OCI-LY3 (cell line): ENCODE measurements at regions not wholly inside any gene's neighbourhood (a gene's known extent, or its start where the extent isn't known, plus 50 kb on each side); places are given as distances from the start of the nearest gene placed in this dataset.

Experiments
- EZH2phosphoT487 ChIP-seq: fragments of 200-600 bp; shearing (Covaris generic); IDR thresholded peaks from 2 replicates; pipeline ENCODE4 v1.6.1; 2018; ENCODE audit warnings: antibody characterized with exemption, mixed run types, low read depth
- TF ChIP-seq, protein P1 (sequence below): fragments of 200-600, 300-600 bp; sonication (generic); IDR thresholded peaks from 2 replicates; pipeline ENCODE4 v1.5.1; 2014; ENCODE audit warnings: antibody characterized with exemption, low read length, low read depth

DNA sequence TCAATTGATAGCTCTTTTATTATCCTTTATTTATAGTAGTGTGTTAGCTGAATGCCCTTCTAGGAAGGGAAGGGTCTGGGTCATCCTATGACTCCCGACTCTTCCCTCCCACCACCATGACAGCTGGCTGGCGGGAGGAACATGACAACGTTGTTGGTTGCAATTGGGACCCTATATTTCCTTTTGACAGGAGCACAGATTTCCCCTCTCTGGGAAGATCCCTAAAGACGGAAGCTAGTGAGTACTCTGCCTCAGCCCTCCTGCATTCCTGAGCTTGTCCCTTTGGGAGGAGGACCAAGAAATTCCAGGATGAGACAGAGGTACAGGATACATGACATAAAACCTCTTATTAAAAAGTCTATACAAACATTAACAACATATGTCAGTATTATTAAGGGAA lies 485.4 kb downstream of the NAV3 start:
- TF ChIP-seq, protein P1, sequence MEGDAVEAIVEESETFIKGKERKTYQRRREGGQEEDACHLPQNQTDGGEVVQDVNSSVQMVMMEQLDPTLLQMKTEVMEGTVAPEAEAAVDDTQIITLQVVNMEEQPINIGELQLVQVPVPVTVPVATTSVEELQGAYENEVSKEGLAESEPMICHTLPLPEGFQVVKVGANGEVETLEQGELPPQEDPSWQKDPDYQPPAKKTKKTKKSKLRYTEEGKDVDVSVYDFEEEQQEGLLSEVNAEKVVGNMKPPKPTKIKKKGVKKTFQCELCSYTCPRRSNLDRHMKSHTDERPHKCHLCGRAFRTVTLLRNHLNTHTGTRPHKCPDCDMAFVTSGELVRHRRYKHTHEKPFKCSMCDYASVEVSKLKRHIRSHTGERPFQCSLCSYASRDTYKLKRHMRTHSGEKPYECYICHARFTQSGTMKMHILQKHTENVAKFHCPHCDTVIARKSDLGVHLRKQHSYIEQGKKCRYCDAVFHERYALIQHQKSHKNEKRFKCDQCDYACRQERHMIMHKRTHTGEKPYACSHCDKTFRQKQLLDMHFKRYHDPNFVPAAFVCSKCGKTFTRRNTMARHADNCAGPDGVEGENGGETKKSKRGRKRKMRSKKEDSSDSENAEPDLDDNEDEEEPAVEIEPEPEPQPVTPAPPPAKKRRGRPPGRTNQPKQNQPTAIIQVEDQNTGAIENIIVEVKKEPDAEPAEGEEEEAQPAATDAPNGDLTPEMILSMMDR = no peak
- TF ChIP-seq EZH2phosphoT487 = no peak
